GM23338 (cell line): ENCODE measurements at regions not wholly inside any gene's neighbourhood (a gene's known extent, or its start where the extent isn't known, plus 50 kb on each side); places are given as distances from the start of the nearest gene placed in this dataset.
"Not testable (repeated sequence)": the region's sequence is repeated elsewhere in the genome, so short reads cannot be mapped to it uniquely, and the experiment has no call there.

Experiments used
- ATAC-seq: fragments of 200-7000 bp; cut with Tn5 transposase; 3 replicates; pipeline ENCODE4 v1.9.1; 2020
- DNase-seq: peaks from one replicate; pipeline ENCODE4 v3.0.0-alpha.2; 2015; ENCODE audit warnings: low spot score
- H2AFZ ChIP-seq: fragments of 200-600 bp; sonication (generic); 2 replicates; pipeline ENCODE4 v1.8.0; 2016; ENCODE audit warnings: antibody characterized with exemption, mild to moderate bottlenecking, moderate library complexity
- H3F3A ChIP-seq: fragments of 200-600 bp; sonication (generic); replicated peaks from 2 replicates; pipeline ENCODE4 v1.8.0; 2017; ENCODE audit warnings: antibody characterized with exemption, mixed run types, low read depth
- H3K27ac ChIP-seq: fragments of 200-600 bp; sonication (generic); 2 replicates; pipeline ENCODE4 v1.6.1; 2016; ENCODE audit warnings: low read depth
- H3K27me3 ChIP-seq: fragments of 200-600 bp; sonication (generic); 2 replicates; pipeline ENCODE4 v1.8.0; 2016; ENCODE audit warnings: mild to moderate bottlenecking, mixed run types, moderate library complexity; ENCODE audit not compliant: insufficient read depth
- H3K36me3 ChIP-seq: fragments of 200-600 bp; sonication (generic); 2 replicates; pipeline ENCODE4 v1.8.0; 2016; ENCODE audit warnings: mild to moderate bottlenecking; ENCODE audit not compliant: insufficient read depth
- H3K4me1 ChIP-seq: fragments of 200-600 bp; sonication (generic); 2 replicates; pipeline ENCODE4 v1.8.0; 2016; ENCODE audit warnings: mild to moderate bottlenecking, moderate library complexity; ENCODE audit not compliant: insufficient read depth
- H3K4me2 ChIP-seq: fragments of 200-600 bp; sonication (generic); 2 replicates; pipeline ENCODE4 v1.7.1; 2017; ENCODE audit warnings: mixed run types
- H3K4me3 ChIP-seq: fragments of 200-600 bp; sonication (generic); 2 replicates; pipeline ENCODE4 v1.6.1; 2016; ENCODE audit warnings: mixed run types
- H3K79me2 ChIP-seq: fragments of 200-600 bp; sonication (generic); replicated peaks from 2 replicates; pipeline ENCODE4 v1.8.0; 2017; ENCODE audit warnings: mild to moderate bottlenecking; ENCODE audit not compliant: insufficient read depth
- H3K9me2 ChIP-seq: fragments of 200-600 bp; sonication (generic); 2 replicates; pipeline ENCODE4 v1.8.0; 2017; ENCODE audit not compliant: insufficient read depth
- H4K20me1 ChIP-seq: fragments of 200-600 bp; sonication (generic); replicated peaks from 2 replicates; pipeline ENCODE4 v1.8.0; 2017; ENCODE audit warnings: mild to moderate bottlenecking; ENCODE audit not compliant: insufficient read depth
- H3K27ac Mint-ChIP-seq: 2 replicates; pipeline ENCODE4 v1.8.0; 2020; ENCODE audit warnings: inconsistent platforms, mild to moderate bottlenecking, moderate library complexity, mixed read lengths
- H3K27me3 Mint-ChIP-seq: 3 replicates; pipeline ENCODE4 v1.8.0; 2022; ENCODE audit warnings: low read depth, mild to moderate bottlenecking, moderate library complexity, mixed read lengths, inconsistent platforms; ENCODE audit not compliant: insufficient read depth, poor library complexity
- H3K36me3 Mint-ChIP-seq: 3 replicates; pipeline ENCODE4 v1.8.0; 2021; ENCODE audit warnings: low read depth, mild to moderate bottlenecking, inconsistent platforms, moderate library complexity, mixed read lengths
- H3K4me1 Mint-ChIP-seq: 3 replicates; pipeline ENCODE4 v1.8.0; 2020; ENCODE audit warnings: mild to moderate bottlenecking, inconsistent platforms, mixed read lengths
- H3K4me3 Mint-ChIP-seq: 3 replicates; pipeline ENCODE4 v1.8.0; 2021; ENCODE audit warnings: moderate library complexity, mild to moderate bottlenecking, inconsistent platforms, mixed read lengths
- H3K9me3 Mint-ChIP-seq: 3 replicates; pipeline ENCODE4 v1.8.0; 2020; ENCODE audit warnings: moderate library complexity, mild to moderate bottlenecking, inconsistent platforms, mixed read lengths
- EZH2 ChIP-seq: fragments of 200-600 bp; sonication (generic); IDR thresholded peaks from one replicate; pipeline ENCODE4 v1.8.0; 2017; ENCODE audit warnings: antibody characterized with exemption, mild to moderate bottlenecking, low read depth; ENCODE audit not compliant: unreplicated experiment
- JUNB ChIP-seq: IDR thresholded peaks from one replicate; pipeline ENCODE4 v1.6.1; 2016; ENCODE audit warnings: antibody characterized with exemption; ENCODE audit not compliant: unreplicated experiment
- NANOG ChIP-seq: IDR thresholded peaks from 2 replicates; pipeline ENCODE4 v1.6.1; 2016; ENCODE audit warnings: antibody characterized with exemption, borderline replicate concordance
- STAT1 ChIP-seq: IDR thresholded peaks from one replicate; pipeline ENCODE4 v1.6.1; 2016; ENCODE audit warnings: antibody characterized with exemption; ENCODE audit not compliant: unreplicated experiment
- ZNF331 ChIP-seq: fragments of 250-450 bp; sonication (Bioruptor Pico); IDR thresholded peaks from 2 replicates; pipeline ENCODE4 v1.5.0; 2020; ENCODE audit warnings: low read depth, mild to moderate bottlenecking, moderate library complexity
- TF ChIP-seq, protein P1 (sequence below): IDR thresholded peaks from one replicate; pipeline ENCODE4 v1.6.1; 2018; ENCODE audit warnings: antibody characterized with exemption; ENCODE audit not compliant: unreplicated experiment

DNA sequence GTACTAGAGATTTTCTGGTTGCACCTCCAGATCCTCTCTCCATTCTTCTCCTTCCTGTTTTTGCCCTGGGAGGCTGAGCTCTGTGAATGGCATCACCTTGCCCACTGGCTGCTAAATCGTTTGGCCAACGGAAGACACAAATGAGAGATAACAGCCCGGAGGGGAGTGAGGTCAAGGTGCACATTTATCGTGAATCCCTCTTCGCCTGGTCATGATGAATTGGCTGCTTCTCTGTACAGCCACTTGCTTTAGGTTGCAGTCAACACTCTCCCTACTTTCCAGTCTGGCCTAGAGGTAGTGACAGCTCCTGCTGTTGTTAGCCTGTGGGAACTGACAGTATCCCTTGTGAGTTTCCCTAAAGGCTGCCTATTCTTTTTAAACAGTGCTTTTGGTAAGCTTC lies 85.4 kb upstream of the CHCHD3 start (continued):
- TF ChIP-seq JUNB (no peak), STAT1 (no peak)

DNA sequence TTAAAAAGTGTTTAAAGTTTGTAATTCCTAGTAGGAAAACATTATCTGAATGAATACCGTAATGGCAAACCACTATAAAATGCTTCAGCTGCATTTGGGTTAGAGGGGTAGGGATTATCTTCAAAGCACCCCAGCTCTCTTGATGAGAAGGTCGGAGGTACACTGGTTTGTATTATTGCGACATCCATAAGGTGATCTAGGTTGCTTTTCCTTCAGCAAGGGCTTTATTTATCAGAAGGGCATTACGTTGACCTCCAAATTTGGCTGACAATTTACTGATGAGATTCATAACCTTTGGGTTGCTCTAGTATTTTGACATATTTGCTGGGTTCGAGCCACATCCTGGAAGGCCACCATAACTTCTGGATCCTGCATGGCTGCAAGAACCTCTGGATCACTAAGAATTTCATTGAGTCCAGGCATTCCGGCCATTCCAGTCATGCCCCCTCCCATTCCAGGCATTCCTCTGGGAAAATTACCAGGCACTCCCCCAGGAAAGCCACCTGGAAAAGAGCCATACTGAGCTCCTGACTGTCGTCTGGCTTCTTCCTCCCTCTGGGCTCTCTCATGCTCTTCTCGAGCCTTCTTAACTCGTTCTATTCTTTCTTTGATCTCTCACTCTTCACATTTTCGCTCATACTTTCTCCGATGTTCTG lies 83.6 kb upstream of the EXOC4 start:
- H3K4me2 ChIP-seq, H3K4me3 ChIP-seq, H3K27ac ChIP-seq, H3K36me3 ChIP-seq, H3K79me2 ChIP-seq, H3K9me2 ChIP-seq, H3K27me3 ChIP-seq, H3K27me3 Mint-ChIP-seq, H3F3A ChIP-seq, H3K4me1 ChIP-seq, H3K36me3 Mint-ChIP-seq, H3K27ac Mint-ChIP-seq, H2AFZ ChIP-seq, ATAC-seq, H4K20me1 ChIP-seq, H3K4me3 Mint-ChIP-seq, H3K9me3 Mint-ChIP-seq: not testable (repeated sequence)
- peak; percentile 45 for DNase-seq
- H3K4me1 Mint-ChIP-seq: peaks cover 22% of the 10 kb centered on the region

DNA sequence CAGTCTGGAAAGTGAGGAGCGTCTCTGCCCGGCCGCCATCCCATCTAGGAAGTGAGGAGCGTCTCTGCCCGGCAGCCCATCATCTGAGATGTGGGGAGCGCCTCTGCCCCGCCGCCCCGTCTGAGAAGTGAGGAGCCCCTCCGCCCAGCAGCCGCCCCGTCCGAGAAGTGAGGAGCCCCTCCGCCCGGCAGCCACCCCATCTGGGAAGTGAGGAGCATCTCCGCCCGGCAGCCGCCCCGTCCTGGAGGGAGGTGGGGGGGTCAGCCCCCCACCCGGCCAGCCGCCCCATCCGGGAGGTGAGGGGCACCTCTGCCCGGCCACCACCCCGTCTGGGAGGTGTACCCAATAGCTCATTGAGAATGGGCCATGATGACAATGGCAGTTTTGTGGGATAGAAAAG lies 75.4 kb upstream of the EXOC4 start:
- peaks cover 24% of the 10 kb centered on the region for H3K9me3 Mint-ChIP-seq
- H3K27me3 ChIP-seq, ATAC-seq, H3K4me1 ChIP-seq, H3K27ac Mint-ChIP-seq, H3K27me3 Mint-ChIP-seq, H2AFZ ChIP-seq, H4K20me1 ChIP-seq, H3K4me2 ChIP-seq, H3K27ac ChIP-seq, H3K4me3 ChIP-seq, H3K4me3 Mint-ChIP-seq, H3K36me3 ChIP-seq, DNase-seq, H3K9me2 ChIP-seq, H3K79me2 ChIP-seq, H3F3A ChIP-seq: not testable (repeated sequence)
- H3K4me1 Mint-ChIP-seq: peaks cover 15% of the 10 kb centered on the region; the same call in 2 of the 3 replicates
- H3K36me3 Mint-ChIP-seq: peaks cover 13% of the 10 kb centered on the region; the same call in 1 of the 3 replicates

DNA sequence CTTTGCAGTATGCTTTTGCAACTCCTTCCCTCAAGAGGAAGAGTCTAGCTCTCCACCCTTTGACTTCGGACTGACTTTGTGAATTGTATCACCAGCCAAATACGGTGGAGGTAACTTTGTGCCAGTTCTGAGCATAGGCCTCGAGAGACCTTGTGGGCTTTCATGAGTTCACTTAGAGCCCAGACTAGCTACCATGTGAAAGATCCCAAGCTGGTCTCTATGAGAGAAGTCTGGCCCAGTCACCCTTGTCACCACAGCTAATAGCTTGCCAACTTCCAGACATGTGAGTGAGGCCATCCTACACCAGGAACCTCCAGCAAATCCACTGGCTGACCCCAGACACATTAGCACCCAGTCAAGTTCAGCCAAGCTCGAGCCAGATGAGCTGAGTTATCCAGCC lies 72.2 kb upstream of the EXOC4 start:
- peaks cover 6% of the 10 kb centered on the region; the same call in 1 of the 2 replicates for H3K4me1 ChIP-seq
- no peaks in the 10 kb centered on the region for H3K27me3 ChIP-seq
- Mint-ChIP-seq H3K36me3 (peaks cover 6% of the 10 kb centered on the region; the same call in 1 of the 3 replicates), H3K4me3 (no peak overlapping the region), H3K27ac (no peak overlapping the region), H3K4me1 (peaks cover 19% of the 10 kb centered on the region), H3K9me3 (peaks cover 16% of the 10 kb centered on the region), H3K27me3 (peaks cover 8% of the 10 kb centered on the region)
- H4K20me1 ChIP-seq: no peaks in the 10 kb centered on the region
- no peaks in the 10 kb centered on the region for H3F3A ChIP-seq
- H3K4me3 ChIP-seq: no peak overlapping the region
- no peak overlapping the region for H3K4me2 ChIP-seq
- H3K9me2 ChIP-seq: no peaks in the 10 kb centered on the region
- no peak for ATAC-seq
- no peaks in the 10 kb centered on the region for H3K79me2 ChIP-seq
- H3K36me3 ChIP-seq: no peaks in the 10 kb centered on the region
- DNase-seq: no peak
- H3K27ac ChIP-seq: no peak overlapping the region
- peak overlapping the region; percentile 52; the same call in 1 of the 2 replicates for H2AFZ ChIP-seq
- TF ChIP-seq EZH2 (no peak), STAT1 (no peak), ZNF331 (no peak), NANOG (no peak)
- TF ChIP-seq, protein P1, sequence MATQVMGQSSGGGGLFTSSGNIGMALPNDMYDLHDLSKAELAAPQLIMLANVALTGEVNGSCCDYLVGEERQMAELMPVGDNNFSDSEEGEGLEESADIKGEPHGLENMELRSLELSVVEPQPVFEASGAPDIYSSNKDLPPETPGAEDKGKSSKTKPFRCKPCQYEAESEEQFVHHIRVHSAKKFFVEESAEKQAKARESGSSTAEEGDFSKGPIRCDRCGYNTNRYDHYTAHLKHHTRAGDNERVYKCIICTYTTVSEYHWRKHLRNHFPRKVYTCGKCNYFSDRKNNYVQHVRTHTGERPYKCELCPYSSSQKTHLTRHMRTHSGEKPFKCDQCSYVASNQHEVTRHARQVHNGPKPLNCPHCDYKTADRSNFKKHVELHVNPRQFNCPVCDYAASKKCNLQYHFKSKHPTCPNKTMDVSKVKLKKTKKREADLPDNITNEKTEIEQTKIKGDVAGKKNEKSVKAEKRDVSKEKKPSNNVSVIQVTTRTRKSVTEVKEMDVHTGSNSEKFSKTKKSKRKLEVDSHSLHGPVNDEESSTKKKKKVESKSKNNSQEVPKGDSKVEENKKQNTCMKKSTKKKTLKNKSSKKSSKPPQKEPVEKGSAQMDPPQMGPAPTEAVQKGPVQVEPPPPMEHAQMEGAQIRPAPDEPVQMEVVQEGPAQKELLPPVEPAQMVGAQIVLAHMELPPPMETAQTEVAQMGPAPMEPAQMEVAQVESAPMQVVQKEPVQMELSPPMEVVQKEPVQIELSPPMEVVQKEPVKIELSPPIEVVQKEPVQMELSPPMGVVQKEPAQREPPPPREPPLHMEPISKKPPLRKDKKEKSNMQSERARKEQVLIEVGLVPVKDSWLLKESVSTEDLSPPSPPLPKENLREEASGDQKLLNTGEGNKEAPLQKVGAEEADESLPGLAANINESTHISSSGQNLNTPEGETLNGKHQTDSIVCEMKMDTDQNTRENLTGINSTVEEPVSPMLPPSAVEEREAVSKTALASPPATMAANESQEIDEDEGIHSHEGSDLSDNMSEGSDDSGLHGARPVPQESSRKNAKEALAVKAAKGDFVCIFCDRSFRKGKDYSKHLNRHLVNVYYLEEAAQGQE: no peak
